CD4-positive, alpha-beta T cell treated with Interleukin-10 for 1 hour (primary cell): ENCODE measurements at regions not wholly inside any gene's neighbourhood (a gene's known extent, or its start where the extent isn't known, plus 50 kb on each side); places are given as distances from the start of the nearest gene placed in this dataset.

Source experiments
- DNase-seq: peaks from one replicate; pipeline ENCODE4 v3.0.0-alpha.2; 2020

DNA sequence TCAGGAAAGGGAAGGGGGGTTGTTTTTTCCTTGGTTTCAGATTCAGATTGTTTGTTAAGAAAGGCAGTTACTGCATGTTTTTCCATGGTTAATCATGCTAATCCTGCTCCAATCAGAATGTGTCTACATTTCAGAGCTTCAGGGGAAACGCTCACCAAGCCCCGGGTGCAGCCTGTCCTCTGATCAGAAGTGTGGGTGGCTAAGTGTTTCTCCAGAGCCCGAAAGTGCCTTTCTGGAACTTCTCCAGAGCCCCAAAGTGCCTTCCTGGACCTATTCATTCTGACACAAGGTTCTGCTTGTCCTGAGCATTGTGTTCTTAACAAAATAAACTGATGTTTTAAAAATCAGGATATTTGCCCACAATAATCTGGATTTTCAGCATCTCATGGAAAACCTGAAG, 359.0 kb upstream of the ZNF521 start:
- DNase-seq: no peak

DNA sequence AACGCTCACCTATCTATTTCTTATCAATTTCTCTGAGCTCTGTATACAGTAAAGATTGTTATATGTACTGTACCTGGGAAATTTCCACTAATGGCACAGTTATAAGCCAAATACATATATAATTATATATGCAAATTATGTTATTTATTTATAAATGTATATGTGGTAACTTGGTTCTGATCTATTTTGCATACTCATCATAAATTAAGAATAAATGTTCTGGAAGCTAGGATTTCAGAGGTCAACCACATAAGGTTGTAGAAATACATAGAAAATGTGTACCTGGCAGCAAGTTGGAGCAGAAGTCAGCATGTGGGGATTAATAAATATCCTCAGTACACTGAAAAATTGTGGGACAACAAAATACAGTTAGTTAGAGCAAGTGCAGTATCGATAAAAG, 353.7 kb upstream of the ZNF521 start:
- DNase-seq: no peak

DNA sequence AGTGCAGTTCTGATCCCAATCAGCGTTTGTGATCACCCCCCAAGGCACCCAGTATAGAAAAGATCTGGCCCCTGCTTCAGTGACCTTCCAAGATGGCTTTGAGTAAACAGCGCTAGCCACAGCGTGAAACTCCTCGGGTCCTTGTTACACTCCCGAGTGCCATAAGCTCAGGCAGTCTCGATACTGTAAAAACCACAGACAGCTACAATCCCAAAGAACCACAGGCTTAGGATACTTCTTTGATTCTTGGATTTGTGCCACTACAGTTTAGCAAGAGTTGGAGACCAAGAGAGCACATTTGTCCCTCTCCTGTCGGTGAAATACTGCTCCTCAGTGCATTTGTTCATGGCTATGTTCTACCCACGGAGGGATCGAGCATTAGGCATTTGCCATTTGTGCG, 352.5 kb upstream of the ZNF521 start:
- no peak for DNase-seq

DNA sequence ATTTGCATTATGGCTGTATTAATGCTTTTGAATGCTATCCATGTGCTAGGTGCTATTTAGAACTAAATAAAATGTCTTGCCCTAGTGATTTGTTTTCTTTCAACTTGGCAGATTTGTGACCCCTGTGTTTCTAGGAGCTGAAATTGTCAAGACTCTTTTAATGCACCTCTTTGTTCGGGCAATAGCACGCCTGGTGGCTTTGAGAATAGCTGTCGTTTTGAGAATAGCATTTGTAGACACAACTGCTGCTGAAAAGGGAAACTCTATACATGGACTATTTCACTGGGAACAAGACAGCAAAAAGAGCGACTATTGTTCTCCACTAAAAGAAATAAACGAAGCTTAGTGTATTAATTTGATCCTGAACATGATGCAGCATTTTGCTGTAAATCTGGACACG, 352.1 kb upstream of the ZNF521 start:
- DNase-seq: no peak

DNA sequence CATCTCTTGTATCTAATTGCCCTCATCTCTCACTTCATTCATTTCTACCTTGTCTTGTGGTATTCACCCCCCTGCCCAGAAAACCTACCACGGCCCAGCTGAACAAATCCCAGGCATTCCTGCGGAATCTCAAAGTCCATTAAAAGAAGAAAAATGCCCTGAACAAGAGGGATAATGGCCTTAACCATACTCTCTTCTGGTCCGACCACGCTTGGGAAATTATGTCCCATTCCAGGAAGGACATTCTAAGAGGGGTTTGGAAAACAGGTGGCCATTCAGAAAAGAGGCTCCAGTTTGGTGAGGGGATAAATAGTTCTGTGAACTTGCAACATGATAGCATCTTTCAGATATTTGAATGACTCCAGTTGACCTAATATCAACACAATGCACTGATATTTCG, 349.9 kb upstream of the ZNF521 start:
- no peak for DNase-seq

DNA sequence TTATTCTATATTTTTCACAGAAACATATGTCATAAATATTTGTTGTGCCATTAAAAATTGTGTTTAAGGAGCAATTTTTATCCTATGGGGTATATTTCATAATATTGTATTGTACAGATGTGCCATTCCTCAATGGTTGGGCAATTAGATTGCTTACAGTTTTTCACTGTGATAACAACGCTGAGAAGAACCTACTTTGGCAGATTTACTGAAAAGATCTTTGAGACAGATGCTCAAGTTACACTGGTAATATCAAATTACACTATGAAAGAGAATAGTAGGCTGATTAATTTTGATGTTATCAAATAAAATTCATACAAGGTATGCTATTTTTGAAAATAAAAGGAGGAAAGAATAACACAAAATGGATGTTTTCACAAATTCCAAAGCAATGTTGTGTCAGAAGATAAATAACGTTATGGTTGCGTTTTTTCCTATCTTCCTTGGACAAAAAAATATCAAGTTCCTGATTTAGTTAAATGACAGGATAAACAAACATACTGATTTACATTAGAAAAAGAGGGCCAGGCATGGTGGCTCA, 335.1 kb upstream of the ZNF521 start:
- no peak for DNase-seq

DNA sequence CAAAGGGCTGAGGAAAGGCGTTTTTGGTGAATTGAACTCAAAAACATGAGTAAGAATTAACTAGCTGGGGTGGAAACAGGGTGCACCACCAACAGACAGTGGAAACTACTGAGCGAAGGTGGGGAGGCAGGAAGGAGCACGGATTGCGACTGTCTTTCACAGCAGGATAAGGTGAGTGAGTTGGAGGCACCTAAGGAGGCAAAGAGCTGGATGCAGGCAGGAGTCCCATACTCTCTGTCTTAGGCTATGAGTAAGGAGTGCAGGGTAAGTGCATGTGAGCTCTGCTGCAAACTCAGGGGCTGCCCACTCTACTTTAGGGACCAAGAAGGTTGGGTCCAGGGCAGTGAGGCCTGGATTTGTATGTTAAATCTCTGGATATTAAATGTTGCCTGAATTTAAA, 333.1 kb upstream of the ZNF521 start:
- no peak for DNase-seq

DNA sequence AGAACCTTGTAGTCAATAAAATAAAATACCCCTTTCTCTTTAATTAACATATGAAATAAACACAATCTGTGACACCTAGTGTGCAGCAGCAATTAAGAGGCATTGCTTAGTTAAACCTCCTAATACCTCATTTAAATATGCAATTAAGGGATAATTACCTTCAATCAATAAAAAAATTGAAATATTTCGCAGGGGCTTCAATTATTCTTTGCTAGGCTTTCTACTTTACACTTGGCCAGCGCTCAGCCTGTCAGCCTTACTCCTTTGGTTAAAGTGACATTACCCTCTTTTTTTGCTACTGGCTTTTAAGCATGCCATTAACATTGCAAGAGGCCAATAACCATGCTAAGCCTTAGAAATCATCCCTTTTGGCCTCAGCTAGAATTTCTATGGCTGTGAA, 327.5 kb upstream of the ZNF521 start:
- DNase-seq: no peak

DNA sequence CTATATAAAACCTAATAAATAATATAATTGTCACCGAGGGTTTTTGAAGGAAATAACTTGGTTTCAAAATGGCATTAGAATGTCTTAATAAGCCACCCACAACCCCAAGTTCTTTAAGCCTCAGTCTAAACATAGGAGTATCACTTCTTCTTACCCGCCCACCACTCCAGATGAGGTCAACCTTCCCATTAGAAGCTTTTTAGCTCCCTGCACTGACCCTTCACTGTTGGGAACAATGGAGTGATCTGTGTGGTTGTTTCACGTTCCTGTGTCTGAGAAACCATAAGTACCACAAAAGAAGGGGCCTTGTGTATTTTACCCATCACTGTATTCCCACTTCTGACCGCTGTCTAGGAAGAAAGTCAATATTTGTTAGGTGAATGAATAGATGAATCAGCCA, 326.3 kb upstream of the ZNF521 start:
- DNase-seq: no peak

DNA sequence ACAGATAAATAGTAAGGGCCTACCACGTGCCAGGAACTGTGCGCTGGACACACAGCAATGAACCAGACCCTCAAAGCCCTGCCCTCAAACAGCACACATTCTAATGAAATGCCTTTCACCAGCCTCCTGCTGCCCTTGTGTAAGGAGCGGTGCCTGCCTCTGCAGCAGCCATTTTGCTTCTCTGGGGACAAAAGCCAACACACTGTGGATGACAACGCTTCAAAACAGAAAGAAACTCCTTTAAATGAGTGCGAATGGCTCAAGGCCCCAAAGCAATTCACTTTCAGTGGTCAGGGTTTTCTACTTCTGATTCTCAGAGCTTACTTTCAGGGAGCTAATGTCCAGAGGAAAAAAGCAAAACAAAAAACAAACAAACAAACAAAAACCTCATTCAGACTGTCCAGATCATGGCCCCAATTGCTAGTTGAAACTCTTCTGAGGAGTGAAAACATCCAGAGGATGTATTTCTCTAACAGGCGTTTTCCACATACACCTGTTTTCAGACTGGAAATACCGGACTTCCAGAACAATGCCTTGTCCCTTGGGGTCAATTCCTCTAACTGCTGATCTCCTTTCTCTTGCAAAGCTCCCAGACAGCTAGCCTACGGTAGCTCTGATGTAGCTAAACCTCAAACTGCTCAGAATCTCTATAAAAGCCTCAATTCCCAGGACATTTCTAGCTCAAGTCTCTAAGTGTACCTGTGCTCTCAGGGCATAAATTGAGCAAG, 323.3 kb upstream of the ZNF521 start:
- no peak for DNase-seq

DNA sequence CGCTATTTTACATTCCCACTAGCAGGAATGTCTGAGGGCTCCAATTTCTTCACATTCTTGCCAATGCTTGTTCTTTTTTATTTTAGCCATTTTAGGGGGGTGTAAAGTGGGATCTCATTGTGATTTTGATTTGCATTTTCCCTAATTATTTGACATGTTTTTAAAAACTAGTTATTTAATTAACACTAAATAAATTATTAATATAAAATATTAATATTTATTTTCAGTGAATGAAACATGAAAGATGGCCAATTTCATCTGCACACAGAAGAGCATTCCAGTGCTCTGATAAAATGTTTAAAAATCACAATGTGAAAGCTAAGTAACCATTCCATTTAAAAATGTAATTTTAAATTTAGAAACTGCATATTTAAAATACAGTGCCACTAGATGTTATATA, 322.2 kb upstream of the ZNF521 start:
- DNase-seq: no peak

DNA sequence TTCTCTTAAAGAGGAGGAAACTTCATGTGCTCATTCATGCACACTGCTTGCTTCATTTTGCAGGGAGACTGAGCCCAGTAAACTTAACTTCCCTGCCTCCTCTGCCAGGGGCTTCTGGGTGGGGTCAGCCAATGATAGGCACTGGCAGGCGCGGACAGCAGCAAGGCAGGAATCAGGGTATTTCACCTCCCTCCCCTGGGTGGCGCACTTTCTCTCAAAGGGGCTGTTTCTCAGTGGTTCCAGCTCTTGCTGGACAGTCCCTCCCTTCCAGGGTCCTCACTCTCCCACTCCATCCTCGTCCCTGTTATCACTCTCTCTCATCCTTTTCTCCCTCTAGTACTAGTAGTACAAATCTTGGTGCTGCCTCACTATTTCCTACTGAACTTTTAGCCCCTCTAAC, 320.5 kb upstream of the ZNF521 start:
- no peak for DNase-seq

DNA sequence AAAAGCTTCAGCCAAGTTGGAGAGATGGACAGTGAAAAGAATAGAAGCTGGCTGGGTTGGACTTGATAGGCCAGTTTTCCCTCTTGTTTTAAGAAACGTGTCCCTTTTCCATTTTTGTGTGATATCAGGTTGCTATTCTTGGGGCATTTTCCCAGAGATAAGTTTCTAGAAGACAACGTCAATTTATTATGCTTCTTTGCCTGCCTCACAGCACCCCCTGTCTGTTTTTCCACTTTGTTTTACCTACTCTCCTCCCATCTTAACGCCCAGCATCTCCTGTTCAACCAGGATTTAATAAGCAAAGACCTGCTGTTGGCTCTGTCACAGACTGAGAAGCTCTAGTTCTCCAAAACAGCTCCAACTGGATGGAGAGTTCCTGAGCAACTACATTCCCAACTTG, 317.8 kb upstream of the ZNF521 start:
- no peak for DNase-seq

DNA sequence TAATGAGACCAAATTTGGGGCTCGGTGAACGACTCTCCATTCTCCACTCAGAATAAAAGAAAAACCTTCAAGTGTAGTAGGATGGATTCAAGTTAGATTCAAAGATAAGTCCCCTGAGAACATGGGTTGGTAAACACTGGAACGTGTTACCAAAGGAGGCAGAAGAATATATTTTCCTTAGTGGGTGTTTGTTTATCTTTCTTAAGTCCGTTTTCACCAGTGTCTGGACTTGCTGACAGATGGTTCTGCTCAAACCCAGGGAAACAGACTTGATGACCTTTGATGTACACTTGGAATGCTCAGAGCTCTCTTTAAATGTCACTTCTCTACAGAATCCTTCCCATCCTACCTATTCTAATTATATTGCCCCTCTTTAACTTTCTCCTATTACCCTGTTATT, 310.3 kb upstream of the ZNF521 start:
- no peak for DNase-seq

DNA sequence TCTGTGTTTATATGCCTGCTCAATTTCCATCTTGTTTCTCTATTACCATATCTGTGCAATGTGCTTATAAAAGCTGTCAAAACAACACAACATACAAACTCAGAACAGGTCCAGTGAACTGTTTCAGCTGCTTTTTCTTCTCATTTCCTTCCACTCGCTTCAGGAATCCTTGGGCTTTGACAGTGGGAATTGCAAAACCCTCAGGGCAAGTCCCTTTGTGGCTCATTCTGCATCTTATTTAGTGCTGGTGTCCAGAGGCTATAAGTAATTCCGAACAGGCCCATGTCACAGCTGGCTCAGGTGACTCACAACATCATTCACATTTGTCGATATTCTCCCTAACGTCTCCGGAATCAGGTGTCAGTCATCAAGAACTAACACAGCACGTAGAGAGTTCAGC, 309.9 kb upstream of the ZNF521 start:
- no peak for DNase-seq

DNA sequence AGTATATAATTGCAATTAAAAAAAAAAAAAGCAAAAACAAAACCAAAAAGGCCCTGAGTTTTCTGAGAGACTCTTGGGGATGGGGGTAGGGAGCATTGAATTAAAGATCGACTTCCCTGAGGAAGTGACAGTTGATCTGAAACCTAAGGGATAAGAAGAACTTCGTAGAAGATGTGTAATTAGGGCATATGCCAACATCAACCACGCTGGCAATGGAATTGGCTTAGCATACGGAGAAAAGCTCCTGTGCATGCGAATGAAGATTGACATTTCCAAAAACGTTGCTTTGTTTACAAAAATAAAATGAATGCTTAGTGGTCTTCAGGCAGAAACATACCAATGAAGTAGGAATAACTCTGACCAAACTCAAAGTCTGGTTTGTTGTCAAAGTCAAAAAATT, 307.6 kb upstream of the ZNF521 start:
- no peak for DNase-seq

DNA sequence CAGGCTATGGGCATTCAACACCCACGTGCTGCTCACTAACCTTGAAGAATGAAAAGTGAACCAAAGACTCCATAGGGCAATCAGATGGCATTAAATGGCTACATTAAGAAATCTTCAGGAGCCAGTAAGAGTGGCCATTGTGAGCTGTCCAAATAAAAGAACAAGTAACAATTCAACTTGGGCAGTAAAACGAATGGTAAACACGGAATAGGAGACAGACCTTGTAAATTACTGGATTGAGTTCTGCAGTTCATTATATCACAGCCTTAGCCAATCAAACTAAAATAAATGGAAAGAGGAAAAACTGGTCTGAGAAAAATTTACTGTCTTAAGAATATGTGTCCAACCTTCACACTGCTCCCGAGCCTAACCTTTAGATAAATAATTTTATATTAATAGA, 306.5 kb upstream of the ZNF521 start:
- no peak for DNase-seq

DNA sequence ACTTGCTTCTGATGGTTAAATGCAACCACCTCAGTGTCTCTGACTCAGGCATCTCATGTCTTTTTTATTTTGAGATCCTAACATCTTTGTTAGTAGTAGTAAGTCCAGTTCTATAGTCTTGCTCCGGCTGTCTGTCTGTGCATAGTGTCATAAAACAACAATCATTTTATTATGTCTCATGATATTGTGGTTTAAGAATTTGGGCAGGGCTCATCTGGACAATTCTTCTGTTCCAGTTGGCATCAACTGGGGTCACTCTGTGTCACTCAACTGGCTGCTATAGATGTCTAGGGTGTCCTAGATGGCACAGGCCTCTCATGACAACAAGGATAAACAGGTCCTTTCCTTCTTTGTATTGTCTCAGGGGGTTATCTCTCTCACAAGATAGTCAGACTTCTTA, 299.6 kb upstream of the ZNF521 start:
- DNase-seq: no peak

DNA sequence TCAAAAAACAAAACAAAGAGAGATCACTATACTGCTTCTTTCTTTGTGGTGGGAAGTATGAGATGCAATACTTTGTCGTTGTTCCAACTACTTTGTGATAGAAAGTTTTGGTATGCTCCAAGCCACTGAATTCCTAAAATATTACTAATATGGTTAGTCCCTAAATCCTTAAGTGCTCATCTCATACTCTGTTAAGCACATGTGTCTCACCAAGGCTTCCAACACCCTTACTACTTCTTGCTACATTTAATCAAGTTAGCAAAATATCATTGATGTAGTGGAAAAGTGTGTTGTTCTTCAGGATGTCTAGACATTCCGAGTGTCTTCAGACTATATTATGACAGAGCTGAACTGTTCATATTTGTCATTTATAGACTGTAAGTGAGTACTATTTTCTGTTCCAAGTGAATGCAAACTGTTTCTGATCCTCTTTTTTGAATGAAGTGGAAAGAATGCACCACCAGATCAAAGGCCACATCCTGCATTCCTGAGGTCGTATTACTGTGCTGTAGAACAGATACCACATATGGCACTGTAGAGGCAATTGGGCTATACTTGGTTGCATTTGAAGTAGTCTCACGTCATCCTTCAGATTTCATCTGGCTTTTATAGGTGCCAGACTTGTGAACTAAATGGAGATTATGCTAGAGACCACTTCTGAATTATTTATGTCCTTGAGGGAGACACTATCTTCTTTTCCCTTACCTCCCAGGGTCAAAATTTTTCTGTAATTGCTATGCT, 298.4 kb upstream of the ZNF521 start:
- DNase-seq: no peak

DNA sequence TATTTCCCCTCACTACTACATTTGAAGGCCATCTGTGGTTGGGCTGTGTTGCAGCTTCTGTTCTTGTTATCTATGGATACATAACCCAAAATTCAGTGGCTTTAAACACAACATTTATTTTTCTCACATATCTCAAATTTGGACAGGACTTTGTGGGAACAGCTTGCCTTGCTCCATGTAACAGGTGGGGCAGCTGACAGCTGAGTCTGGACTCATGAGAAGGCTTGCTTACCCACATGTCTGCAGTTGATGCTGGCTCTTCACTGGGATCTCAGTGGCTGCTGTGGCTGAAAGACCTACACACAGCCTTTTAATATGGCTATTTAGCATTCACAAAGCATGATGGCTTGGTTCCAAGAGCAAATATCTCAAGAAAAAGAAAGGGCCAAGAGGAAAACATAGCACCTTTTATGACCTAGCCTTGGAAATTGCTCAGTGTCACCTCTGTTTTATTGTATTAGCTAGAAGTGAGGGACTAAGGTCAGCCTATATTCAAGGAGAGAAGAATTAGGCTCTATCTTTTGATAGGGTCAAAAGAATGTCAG, 296.8 kb upstream of the ZNF521 start:
- no peak for DNase-seq

DNA sequence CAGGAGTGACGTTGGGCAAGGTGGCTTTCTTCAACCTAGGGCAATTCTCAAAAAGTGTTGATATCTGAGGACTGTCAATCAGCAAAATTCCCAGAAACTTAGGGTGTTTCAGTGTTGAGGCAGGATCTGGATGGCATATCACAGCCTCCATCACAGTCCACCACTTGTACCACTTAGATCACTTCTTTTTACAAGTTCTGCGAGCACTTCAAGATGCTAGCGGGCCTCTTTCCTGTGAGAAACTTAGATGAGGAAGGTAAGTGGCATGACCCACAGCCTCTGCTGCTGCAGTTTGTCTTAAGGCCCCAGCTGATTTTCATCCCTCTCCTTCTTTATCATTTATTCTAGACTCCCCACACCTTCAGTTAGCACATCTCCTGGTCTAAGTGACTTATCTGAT, 295.4 kb upstream of the ZNF521 start:
- no peak for DNase-seq

DNA sequence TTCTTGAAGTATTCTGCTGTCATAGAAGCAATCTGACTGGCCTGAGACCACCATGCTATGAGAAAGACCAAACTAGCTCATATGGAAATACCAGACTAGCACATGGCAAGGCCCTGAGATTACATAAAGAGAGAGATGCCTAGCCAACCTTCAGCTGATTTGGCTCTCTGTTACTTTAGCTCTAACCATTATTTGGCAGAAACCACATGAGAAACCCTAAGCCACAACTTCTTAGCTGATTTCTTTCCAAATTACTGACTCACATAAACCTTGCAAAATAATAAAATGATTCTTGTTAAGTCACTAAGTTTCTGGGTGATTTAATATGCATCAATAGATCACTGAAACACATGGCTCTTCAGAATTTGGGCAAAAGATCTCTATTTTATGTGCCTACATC, 295.0 kb upstream of the ZNF521 start:
- DNase-seq: no peak

DNA sequence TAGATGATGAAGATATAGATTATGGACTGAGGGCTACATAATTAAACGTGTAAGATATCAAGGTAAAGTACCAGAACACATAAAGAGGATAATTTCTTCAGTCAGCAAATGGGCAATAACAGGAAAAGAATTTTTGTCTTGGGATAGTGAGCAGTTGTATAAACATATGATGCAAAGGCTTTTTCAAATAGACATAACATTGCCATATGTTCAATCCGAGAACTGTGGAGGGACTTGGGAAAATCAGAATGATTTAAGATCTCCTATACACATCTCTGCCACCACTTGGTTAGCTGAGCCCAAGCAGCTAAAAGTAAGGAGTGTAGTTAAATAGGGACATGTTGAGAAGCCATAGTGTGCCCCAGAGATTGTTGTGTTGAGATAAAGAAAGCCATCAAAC, 287.6 kb upstream of the ZNF521 start:
- no peak for DNase-seq

DNA sequence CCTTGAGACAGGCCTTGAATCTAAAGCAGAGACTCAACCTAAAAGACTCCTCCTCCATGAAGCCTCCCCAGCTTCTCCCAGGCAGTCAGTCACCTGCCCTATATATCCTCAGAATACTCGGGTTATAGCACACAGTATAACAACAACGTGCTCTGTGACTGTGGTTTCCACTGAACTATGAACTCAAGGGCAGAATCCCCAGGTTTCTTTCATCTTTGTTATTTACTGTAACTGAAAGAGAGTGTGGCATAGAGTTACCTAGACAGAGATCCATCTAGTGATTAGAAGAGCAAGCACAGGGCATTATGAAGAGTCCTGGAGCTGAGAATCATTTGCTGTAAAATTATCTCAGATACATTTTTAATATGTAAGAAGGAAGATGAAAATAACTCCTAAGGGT, 281.6 kb upstream of the ZNF521 start:
- no peak for DNase-seq
